Mesenteric fat pad (tissue), 1 donor: ENCODE measurements at regions not wholly inside any gene's neighbourhood (a gene's known extent, or its start where the extent isn't known, plus 50 kb on each side); places are given as distances from the start of the nearest gene placed in this dataset.
"Not testable (repeated sequence)": the region's sequence is repeated elsewhere in the genome, so short reads cannot be mapped to it uniquely, and the experiment has no call there.

Experiments
- DNase-seq: peaks from one replicate; pipeline ENCODE4 v3.0.0-alpha.2; 2020; ENCODE audit warnings: low spot score
- donor health status: DM: yes; HTN: yes; CAD: no.

- peak; percentile 90 for DNase-seq
Observed at GRCh38 chr22:11627798-11628650, 3900.0 kb upstream of the OR11H1 start.

- peak; percentile 91 for DNase-seq
Observed at GRCh38 chr22:11628651-11629511, 3899.1 kb upstream of the OR11H1 start.

- peak; percentile 90 for DNase-seq
Observed at GRCh38 chr22:11629661-11630385, 3898.2 kb upstream of the OR11H1 start.

GRCh38 chr22:11630386-11631084 lies 3897.5 kb upstream of the OR11H1 start:
- DNase-seq: not testable (repeated sequence)
